GM21360 (cell line): ENCODE measurements at regions not wholly inside any gene's neighbourhood (a gene's known extent, or its start where the extent isn't known, plus 50 kb on each side); places are given as distances from the start of the nearest gene placed in this dataset.
"Not testable (repeated sequence)": the region's sequence is repeated elsewhere in the genome, so short reads cannot be mapped to it uniquely, and the experiment has no call there.

Experiments
- ATAC-seq: cut with Tn5 transposase; IDR thresholded peaks from one replicate; pipeline ENCODE4 v1.9.1; 2021; ENCODE audit warnings: mild to moderate bottlenecking, moderate library complexity; ENCODE audit not compliant: unreplicated experiment

DNA sequence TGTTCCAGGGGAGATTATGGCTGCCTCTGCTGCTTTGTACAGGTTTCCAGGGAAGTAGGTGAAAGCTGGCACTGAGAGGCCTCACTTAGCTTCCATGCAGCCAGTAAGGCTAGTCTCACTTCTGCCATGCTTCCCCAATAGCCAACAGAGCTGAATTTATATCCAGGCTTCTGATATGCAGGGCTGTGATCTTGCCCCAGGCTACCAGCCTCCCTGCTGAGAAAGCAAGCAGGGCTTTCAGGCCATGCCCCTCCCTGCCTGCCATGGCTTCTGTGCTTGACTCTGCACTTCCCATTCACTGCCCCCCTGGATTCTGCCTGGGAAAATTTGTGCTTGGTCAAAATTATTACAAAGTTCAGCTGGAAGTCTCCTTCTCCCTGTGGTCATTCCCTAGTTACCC, 302.1 kb upstream of the FBXO33 start:
- no peak for ATAC-seq

- ATAC-seq = no peak
Observed at GRCh38 chr14:39733741-39734140, 301.5 kb upstream of the FBXO33 start.

DNA sequence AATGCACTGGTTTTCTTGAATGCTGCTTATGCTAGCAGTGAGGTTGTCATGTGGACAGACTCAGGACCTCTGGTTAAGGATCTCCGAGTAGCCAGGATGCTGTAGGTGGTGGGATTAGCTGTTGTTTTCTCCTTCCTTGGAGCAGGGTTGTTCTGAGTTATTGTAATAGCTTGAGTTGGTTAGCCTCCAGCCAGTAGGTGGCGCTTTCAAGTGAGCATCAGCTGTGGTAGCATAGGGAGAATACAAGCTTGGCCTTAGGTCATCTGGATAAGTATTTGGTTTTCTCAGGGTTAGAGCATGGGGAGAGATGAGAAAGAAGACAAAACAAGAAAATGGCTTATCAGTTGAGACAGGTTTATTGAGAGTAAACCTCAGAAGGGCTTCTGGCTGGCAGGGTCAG, 299.7 kb upstream of the FBXO33 start:
- ATAC-seq = no peak

GRCh38 chr14:39726563-39726962, 294.3 kb upstream of the FBXO33 start:
- ATAC-seq = no peak

GRCh38 chr14:39722547-39723273, 290.5 kb upstream of the FBXO33 start:
- no peak for ATAC-seq

DNA sequence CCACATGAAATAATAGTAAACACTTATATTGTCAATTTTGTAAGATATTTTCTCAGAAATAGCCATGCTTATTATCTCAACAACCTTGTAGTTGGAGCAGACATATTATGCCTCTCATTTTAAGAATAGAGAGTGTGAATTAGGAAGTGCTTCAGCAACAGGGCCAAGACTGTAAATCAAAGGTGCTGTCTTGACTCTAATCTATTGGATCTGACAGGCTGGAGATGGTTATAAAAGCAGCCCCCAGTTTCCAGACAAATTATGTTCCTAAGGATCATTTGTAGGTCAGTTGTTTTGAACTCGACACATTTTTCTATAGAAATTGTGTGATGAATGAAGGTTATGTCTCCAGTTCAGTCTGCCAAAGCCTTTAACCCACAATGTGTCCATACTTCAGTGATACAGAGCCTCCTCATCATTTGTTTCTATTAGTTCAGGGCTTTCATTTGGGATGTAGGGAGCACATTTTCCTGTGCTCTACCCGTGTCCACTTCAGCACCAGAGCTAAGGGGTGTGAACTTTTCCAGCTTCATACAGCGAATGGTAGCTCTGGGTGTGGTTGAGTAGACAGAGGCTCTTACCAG, 284.8 kb upstream of the FBXO33 start:
- no peak for ATAC-seq

DNA sequence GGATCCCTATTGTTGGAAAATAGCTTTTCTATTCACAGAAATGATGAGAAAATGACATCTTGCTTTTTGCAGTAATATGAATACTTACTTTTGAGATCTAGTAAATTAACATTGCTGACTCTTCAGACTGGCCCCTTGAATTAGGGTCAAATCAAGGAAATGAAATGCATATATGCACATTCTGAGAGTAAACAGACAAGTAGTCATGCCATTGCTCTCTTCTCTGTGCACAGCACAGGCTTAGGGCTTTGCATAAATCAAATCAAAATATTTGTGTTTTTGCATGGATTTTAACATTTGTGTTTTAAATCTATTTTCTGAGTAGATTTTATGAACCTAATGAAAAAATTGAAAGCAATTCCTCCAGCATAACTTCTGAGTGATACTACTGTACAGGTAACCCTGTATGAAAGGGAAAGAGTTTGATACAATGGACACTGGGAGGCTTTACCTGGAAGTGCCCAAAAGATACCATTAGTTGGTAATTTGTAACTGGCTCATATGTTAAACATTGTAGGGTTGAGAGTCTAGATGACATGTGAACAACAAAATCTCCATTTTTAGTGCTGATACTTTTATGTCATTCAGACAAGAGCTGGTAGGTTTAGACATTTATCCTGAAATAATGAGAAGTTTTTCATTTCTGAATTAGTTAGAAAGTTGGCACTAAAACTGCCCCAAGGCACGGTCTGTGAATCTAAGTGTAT, 280.2 kb upstream of the FBXO33 start:
- no peak for ATAC-seq

DNA sequence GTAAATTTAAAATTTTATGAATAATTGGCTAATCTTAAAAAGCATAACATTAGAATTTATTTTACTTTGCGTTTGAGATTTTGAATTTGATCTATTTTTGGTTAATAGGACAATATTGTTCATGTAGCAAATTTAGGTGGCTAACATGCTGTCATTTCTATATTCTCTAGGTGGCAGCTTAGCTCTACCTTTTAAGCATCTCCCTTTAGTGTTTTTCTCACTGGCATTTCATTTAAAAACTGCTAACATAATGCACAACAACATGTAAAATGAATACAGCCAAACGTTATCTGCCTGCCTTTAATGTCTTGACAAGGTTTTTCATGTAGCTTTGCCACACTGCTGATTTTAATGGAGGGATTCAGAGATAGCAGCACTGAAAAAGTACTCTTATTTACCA, 272.4 kb upstream of the FBXO33 start:
- no peak for ATAC-seq

DNA sequence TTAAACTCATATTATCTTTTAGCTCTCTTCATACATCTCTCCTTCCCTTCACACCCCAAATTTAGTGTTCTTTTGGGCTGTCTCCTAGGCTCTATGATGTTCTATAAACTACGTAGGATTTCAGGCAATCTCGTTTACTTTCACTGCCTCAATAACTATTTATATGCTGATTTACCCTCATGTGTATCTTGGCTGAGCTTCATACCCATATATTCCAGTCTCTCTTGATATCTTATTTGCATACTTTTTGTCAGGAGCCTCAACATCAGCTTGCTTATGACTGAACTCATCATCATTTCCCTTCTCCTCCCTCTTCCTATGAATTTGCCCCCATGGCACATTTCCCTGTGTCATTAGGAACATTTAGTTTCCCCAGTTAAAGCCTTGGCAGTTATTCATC, 262.1 kb upstream of the FBXO33 start:
- ATAC-seq = no peak

GRCh38 chr14:39683691-39684260, 251.5 kb upstream of the FBXO33 start:
- no peak for ATAC-seq

GRCh38 chr14:39682582-39682981, 250.3 kb upstream of the FBXO33 start:
- no peak for ATAC-seq

DNA sequence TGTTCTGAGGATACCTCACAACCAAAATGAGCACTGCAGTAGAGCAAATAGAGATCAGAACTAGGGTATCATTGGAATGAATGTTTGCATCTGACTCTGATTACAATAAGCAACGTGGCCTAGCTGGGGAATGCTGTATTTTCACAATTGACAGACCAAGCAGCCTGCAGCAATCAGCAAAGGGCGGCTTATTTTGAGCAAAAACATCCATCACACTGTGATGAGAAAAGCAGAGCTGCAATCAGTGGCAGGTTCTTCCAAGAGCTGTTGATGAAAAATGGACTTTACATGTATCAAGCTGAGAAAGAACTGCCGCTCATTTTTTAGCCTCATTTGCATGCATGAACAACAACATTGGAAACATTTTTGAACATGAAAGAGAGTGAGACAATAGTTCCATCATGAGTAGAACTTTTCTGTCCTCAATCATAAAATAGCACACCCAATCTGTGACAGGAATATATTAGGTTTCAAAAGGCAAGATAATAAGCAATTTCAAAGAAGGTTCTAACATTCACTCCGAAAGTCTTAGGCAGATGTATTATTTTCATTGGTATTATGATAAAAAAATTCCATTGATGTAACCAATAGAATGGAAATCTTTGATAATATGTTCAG, 249.7 kb upstream of the FBXO33 start:
- ATAC-seq = no peak

GRCh38 chr14:39680777-39681176, 248.5 kb upstream of the FBXO33 start:
- peak; percentile 91 for ATAC-seq

DNA sequence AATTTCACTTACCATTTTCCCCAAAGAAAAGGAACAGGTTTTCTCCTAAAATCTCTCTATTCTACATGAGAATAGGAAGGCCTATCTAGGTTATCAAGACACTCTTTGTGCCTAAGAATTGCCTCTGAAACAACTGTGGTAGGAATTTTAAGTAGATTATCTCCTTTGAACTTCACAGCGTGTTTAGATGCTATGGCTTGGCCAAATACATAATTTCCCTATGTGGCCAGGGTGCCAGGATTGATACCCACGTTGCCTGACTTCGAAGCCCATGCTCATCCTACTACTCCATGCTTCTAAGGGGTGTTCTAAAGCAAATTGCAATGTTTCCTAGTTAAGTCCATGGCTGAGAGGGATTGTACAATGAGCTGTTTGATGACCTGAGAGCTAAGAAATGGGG, 241.5 kb upstream of the FBXO33 start:
- no peak for ATAC-seq

GRCh38 chr14:39673270-39673711, 241.1 kb upstream of the FBXO33 start:
- ATAC-seq = no peak

GRCh38 chr14:39668449-39668848, 236.2 kb upstream of the FBXO33 start:
- no peak for ATAC-seq

GRCh38 chr14:39666386-39666785, 234.2 kb upstream of the FBXO33 start:
- ATAC-seq = no peak

GRCh38 chr14:39665075-39665475, 232.8 kb upstream of the FBXO33 start:
- ATAC-seq = no peak

DNA sequence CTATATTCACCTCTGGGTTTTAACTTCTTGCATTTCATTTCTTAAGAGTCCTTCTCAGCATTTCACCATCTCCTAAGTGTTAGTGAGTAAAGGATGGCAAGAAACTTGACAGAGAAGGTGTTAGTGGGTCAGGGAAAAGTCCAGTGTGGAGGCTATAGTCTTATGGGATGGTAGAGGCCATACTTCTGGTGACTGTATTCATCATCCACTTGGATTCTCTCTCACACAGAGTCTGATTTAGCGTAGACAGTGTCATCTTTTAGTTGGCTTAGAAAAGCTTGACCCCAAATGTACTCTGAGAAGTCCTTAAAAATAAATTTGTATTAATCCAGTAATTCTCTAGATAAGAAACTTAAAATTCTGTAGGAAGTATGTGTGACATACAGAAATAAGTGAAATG, 232.4 kb upstream of the FBXO33 start:
- no peak for ATAC-seq

GRCh38 chr14:39641224-39641623, 209.0 kb upstream of the FBXO33 start:
- ATAC-seq = no peak

- not testable (repeated sequence) for ATAC-seq
Observed at GRCh38 chr14:39639009-39639408, 206.8 kb upstream of the FBXO33 start.
